SH-SY5Y (cell line): ENCODE measurements at regions not wholly inside any gene's neighbourhood (a gene's known extent, or its start where the extent isn't known, plus 50 kb on each side); places are given as distances from the start of the nearest gene placed in this dataset.

Experiments
- GATA2 ChIP-seq: IDR thresholded peaks from 2 replicates; pipeline ENCODE4 v1.6.1; 2011; ENCODE audit warnings: mild to moderate bottlenecking, low read depth, low read length
- GATA3 ChIP-seq: IDR thresholded peaks from 2 replicates; pipeline ENCODE4 v1.6.1; 2011; ENCODE audit warnings: low read depth, mild to moderate bottlenecking, low read length, moderate library complexity

DNA sequence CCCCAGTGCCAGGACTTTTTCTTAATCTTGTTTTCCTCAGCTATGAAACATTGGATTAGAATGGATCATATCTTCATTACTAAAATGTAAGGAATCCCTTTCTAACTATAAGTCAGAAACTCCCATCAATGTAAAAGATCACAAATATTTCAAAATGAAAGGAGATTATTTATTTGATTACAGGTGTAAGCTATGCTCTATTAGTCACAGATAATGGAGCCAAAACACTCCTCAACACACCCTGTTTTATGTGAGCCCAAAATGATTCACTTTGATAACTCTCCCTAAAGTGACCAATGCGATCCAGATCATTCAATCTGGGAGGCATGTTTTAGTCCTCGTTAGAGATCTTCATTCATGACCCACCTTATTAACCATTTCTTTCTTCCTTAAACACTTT, 566.7 kb upstream of the TENM3 start:
- no peak for TF ChIP-seq GATA2
- no peak for TF ChIP-seq GATA3
